Ishikawa (cell line): ENCODE measurements at regions not wholly inside any gene's neighbourhood (a gene's known extent, or its start where the extent isn't known, plus 50 kb on each side); places are given as distances from the start of the nearest gene placed in this dataset.

ENCODE experiments used
- CEBPB ChIP-seq: IDR thresholded peaks from 2 replicates; pipeline ENCODE4 v1.6.1; 2012
- CREB1 ChIP-seq: IDR thresholded peaks from 2 replicates; pipeline ENCODE4 v1.6.1; 2012; ENCODE audit warnings: low read depth
- EGR1 ChIP-seq: IDR thresholded peaks from 2 replicates; pipeline ENCODE4 v1.6.1; 2012
- EP300 ChIP-seq: IDR thresholded peaks from 2 replicates; pipeline ENCODE4 v1.6.1; 2012; ENCODE audit warnings: borderline replicate concordance
- FOXM1 ChIP-seq: IDR thresholded peaks from 2 replicates; pipeline ENCODE4 v1.6.1; 2012; ENCODE audit warnings: low read depth, borderline replicate concordance
- MAX ChIP-seq: IDR thresholded peaks from 2 replicates; pipeline ENCODE4 v1.6.1; 2012
- NFIC ChIP-seq: IDR thresholded peaks from 2 replicates; pipeline ENCODE4 v1.6.1; 2012
- RAD21 ChIP-seq: IDR thresholded peaks from 2 replicates; pipeline ENCODE4 v1.6.1; 2012; ENCODE audit warnings: low read depth
- REST ChIP-seq: IDR thresholded peaks from 2 replicates; pipeline ENCODE4 v1.6.1; 2012; ENCODE audit warnings: low read depth, mild to moderate bottlenecking
- TAF1 ChIP-seq: IDR thresholded peaks from 2 replicates; pipeline ENCODE4 v1.6.1; 2012; ENCODE audit warnings: low read depth, mild to moderate bottlenecking
- TCF12 ChIP-seq: IDR thresholded peaks from 2 replicates; pipeline ENCODE4 v1.6.1; 2012; ENCODE audit warnings: low read depth
- TEAD4 ChIP-seq: IDR thresholded peaks from 2 replicates; pipeline ENCODE4 v1.6.1; 2012
- YY1 ChIP-seq: IDR thresholded peaks from 2 replicates; pipeline ENCODE4 v1.6.1; 2012; ENCODE audit warnings: low read depth
- ZBTB7A ChIP-seq: IDR thresholded peaks from 2 replicates; pipeline ENCODE4 v1.6.1; 2012; ENCODE audit warnings: low read depth
- TF ChIP-seq, protein P1 (sequence below): IDR thresholded peaks from 2 replicates; pipeline ENCODE4 v1.6.1; 2012

DNA sequence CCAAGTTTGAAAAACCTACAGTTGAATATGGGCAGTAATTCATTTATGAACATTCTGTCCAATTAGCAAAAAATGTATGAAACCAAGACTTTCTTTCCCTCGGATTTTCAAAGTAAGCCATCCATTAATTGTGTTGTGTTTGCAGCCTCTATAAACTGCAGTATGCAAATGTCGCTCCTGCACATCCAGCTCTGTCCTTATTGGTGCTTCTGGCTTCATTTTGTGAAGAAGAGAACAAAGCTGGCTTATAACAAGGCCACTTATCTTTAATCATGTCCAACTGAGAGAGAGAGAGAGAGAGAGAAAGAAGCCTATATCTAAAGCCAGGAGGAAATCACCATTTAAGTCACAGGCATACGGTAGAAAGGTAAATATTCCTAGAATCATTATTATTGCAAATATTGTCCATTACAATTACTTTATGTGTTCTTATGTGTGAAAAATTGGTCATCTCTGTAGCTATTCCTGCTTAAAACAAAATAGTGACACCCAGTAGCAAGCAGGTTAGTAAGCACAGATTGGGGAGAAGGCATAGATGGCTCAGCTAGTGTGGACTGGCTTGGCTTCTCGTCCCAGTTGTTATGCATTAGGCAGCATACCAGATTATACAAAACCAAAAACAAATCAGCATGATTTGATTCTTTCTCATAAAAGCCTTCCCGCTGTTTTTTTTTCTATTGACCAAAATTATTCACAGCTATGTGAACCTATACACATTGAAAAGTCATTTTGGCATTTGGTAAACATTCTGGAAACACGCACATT is 726.4 kb upstream of the SOX11 start:
- TF ChIP-seq RAD21: no peak

GRCh38 chr2:4967206-4967605 is 725.0 kb upstream of the SOX11 start:
- TF ChIP-seq FOXM1: no peak
- TF ChIP-seq RAD21: no peak
- TF ChIP-seq, protein P1, sequence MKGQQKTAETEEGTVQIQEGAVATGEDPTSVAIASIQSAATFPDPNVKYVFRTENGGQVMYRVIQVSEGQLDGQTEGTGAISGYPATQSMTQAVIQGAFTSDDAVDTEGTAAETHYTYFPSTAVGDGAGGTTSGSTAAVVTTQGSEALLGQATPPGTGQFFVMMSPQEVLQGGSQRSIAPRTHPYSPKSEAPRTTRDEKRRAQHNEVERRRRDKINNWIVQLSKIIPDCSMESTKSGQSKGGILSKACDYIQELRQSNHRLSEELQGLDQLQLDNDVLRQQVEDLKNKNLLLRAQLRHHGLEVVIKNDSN: no peak
- no peak for TF ChIP-seq EGR1
- TF ChIP-seq TEAD4: no peak
- no peak for TF ChIP-seq ZBTB7A
- TF ChIP-seq YY1: no peak
- TF ChIP-seq REST: no peak
- TF ChIP-seq TCF12: no peak
- no peak for TF ChIP-seq CREB1
- no peak for TF ChIP-seq MAX
- TF ChIP-seq NFIC: no peak
- no peak for TF ChIP-seq EP300
- no peak for TF ChIP-seq TAF1
- no peak for TF ChIP-seq CEBPB

DNA sequence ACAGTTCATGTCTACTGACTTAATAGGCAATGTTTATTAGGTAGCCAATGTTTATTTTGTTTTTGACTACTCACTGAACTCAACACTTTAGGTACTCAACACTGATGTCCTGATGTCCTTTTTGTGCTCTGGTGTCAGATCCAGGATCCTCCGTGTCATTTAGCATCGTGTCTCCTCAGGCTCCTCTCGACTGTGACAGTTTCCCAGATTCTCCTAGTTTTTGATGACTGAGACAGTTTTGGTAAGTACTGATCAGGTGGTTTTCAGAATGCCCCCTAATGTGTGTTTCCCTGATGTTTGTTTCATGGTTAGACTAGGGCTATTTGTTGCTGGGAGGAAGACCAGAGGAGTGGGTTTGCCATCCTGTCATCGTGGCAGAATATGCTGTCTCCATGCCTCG is 719.7 kb upstream of the SOX11 start:
- TF ChIP-seq TCF12 (no peak), ZBTB7A (no peak)
- TF ChIP-seq, protein P1: no peak

DNA sequence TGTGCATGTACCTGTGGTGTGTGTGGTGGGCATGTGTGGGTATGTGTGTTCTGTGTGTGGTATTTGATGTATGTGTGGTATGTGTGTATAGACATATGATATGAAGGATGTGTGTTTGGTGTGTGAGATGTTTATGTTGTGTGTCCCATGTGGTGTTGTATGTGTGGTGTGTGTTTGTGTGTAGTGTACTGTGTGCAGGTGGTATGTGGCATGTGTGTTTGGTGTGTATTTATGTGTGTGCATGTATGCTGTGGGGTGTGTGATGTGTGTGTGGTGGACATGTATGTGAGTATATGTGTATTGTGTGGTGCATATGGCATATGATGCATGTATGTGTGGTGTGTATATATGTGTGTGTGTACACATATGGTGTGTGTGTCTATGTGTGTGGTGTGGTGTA is 718.8 kb upstream of the SOX11 start:
- TF ChIP-seq EGR1: no peak
- no peak for TF ChIP-seq ZBTB7A
- no peak for TF ChIP-seq MAX
- no peak for TF ChIP-seq FOXM1
- TF ChIP-seq TAF1: no peak
- no peak for TF ChIP-seq TCF12
- TF ChIP-seq EP300: no peak
- TF ChIP-seq REST: no peak
- TF ChIP-seq, protein P1: no peak
- TF ChIP-seq CREB1: no peak
- no peak for TF ChIP-seq TEAD4
- no peak for TF ChIP-seq CEBPB
- TF ChIP-seq NFIC: no peak
- no peak for TF ChIP-seq RAD21
- no peak for TF ChIP-seq YY1

- no peak for TF ChIP-seq EP300
- no peak for TF ChIP-seq REST
- no peak for TF ChIP-seq ZBTB7A
- TF ChIP-seq EGR1: no peak
- no peak for TF ChIP-seq RAD21
- no peak for TF ChIP-seq CREB1
- TF ChIP-seq, protein P1: no peak
- TF ChIP-seq YY1: no peak
- no peak for TF ChIP-seq FOXM1
- TF ChIP-seq MAX: no peak
- no peak for TF ChIP-seq CEBPB
- no peak for TF ChIP-seq TAF1
- no peak for TF ChIP-seq TEAD4
- TF ChIP-seq NFIC: no peak
Measured at GRCh38 chr2:4973973-4974372, 718.2 kb upstream of the SOX11 start.
